Fibroblast of lung (primary cell): ENCODE measurements at regions not wholly inside any gene's neighbourhood (a gene's known extent, or its start where the extent isn't known, plus 50 kb on each side); places are given as distances from the start of the nearest gene placed in this dataset.
A peak's percentile ranks its signal among the peaks of the same experiment; 100 is the strongest.

Experiments used
- DNase-seq, 2 donors: peaks; one replicate each; pipeline versions ENCODE4 v3.0.0 to v3.0.0-alpha.2; 2010; ENCODE audit warnings: low read depth in 2 of 2
- H2AFZ ChIP-seq: 2 replicates; pipeline ENCODE4 v1.5.1; 2012; ENCODE audit warnings: low read length, control low read depth, inconsistent platforms
- H3K27ac ChIP-seq: 2 replicates; pipeline ENCODE4 v1.5.1; 2011; ENCODE audit warnings: low read length, control low read depth; ENCODE audit not compliant: insufficient read depth
- H3K27me3 ChIP-seq: 2 replicates; pipeline ENCODE4 v1.5.1; 2011; ENCODE audit warnings: mild to moderate bottlenecking, low read length; ENCODE audit not compliant: control insufficient read depth, insufficient read depth
- H3K36me3 ChIP-seq: 2 replicates; pipeline ENCODE4 v1.5.1; 2011; ENCODE audit warnings: low read length; ENCODE audit not compliant: control insufficient read depth, insufficient read depth
- H3K4me1 ChIP-seq: 2 replicates; pipeline ENCODE4 v1.5.1; 2011; ENCODE audit warnings: low read length; ENCODE audit not compliant: control insufficient read depth, insufficient read depth; ENCODE audit errors: extremely low read depth
- H3K4me2 ChIP-seq: 2 replicates; pipeline ENCODE4 v1.5.1; 2011; ENCODE audit warnings: low read length, control low read depth; ENCODE audit not compliant: insufficient read depth; ENCODE audit errors: extremely low read depth
- H3K4me3 ChIP-seq, 4 experiments: fragments of 200-600 bp in 1 of 4; sonication (generic) in 1 of 4; replicated peaks in 1 of 4; 2 replicates each; pipeline ENCODE4 v1.5.1; 2011 to 2016; ENCODE audit warnings: low read length in 4 of 4, low read depth in 3 of 4, mild to moderate bottlenecking in 3 of 4, control low read depth in 2 of 4, inconsistent platforms in 1 of 4, mixed read lengths in 1 of 4; ENCODE audit not compliant: insufficient read depth in 1 of 4; ENCODE audit errors: control extremely low read depth in 1 of 4
- H3K79me2 ChIP-seq: 2 replicates; pipeline ENCODE4 v1.5.1; 2012; ENCODE audit warnings: mild to moderate bottlenecking, low read length, inconsistent platforms; ENCODE audit not compliant: control insufficient read depth, insufficient read depth
- H3K9ac ChIP-seq: 2 replicates; pipeline ENCODE4 v1.5.1; 2011; ENCODE audit warnings: mild to moderate bottlenecking, low read length, control low read depth; ENCODE audit not compliant: insufficient read depth
- H3K9me3 ChIP-seq: 2 replicates; pipeline ENCODE4 v1.5.1; 2012; ENCODE audit warnings: low read depth, low read length; ENCODE audit not compliant: control insufficient read depth, insufficient read depth
- H4K20me1 ChIP-seq: 2 replicates; pipeline ENCODE4 v1.5.1; 2011; ENCODE audit warnings: low read length; ENCODE audit not compliant: control insufficient read depth, insufficient read depth; ENCODE audit errors: extremely low read depth
- CTCF ChIP-seq, 2 donors: IDR thresholded peaks in 1 of 2; conservative IDR thresholded peaks in 1 of 2; 1 replicate in 1 of 2; 2 replicates in 1 of 2; pipeline ENCODE4 v1.5.1; 2011 to 2012; ENCODE audit warnings: low read length in 2 of 2, control low read depth in 1 of 2, inconsistent platforms in 1 of 2, low read depth in 1 of 2, mild to moderate bottlenecking in 1 of 2
- EZH2 ChIP-seq: IDR thresholded peaks from 2 replicates; pipeline ENCODE4 v1.5.1; 2012; ENCODE audit warnings: low read length, control low read depth, mild to moderate bottlenecking; ENCODE audit errors: missing control alignments

GRCh38 chr16:54493061-54493460, 206.5 kb upstream of the IRX3 start:
- H3K9ac ChIP-seq = no peak overlapping the region
- no peaks in the 10 kb centered on the region for H3K9me3 ChIP-seq
- no peaks in the 10 kb centered on the region for H3K79me2 ChIP-seq
- H4K20me1 ChIP-seq = no peaks in the 10 kb centered on the region
- no peaks in the 10 kb centered on the region for H3K4me1 ChIP-seq
- DNase-seq = peak; percentile 18 to 50
- H3K36me3 ChIP-seq = no peaks in the 10 kb centered on the region
- H3K4me2 ChIP-seq = no peak overlapping the region
- H3K27me3 ChIP-seq = no peaks in the 10 kb centered on the region
- no peak overlapping the region for H2AFZ ChIP-seq
- H3K4me3 ChIP-seq = no peak overlapping the region
- H3K27ac ChIP-seq = no peak overlapping the region
- TF ChIP-seq EZH2 = no peak
- TF ChIP-seq CTCF (conservative IDR thresholded peaks at IDR 0.05 in 1 of 2, IDR thresholded peaks at IDR 0.05 in 1 of 2; ENCODE audit: low read depth in 1 of 2, low read length in 2 of 2) = no peak

GRCh38 chr16:54490112-54490488, 203.5 kb upstream of the IRX3 start:
- Histone ChIP-seq H3K9ac (no peak overlapping the region), H3K36me3 (no peaks in the 10 kb centered on the region), H3K27ac (no peak overlapping the region), H2AFZ (no peak overlapping the region), H3K9me3 (no peaks in the 10 kb centered on the region), H3K27me3 (no peaks in the 10 kb centered on the region), H3K4me2 (no peak overlapping the region), H4K20me1 (no peaks in the 10 kb centered on the region), H3K4me1 (no peaks in the 10 kb centered on the region), H3K4me3 (no peak overlapping the region), H3K79me2 (no peaks in the 10 kb centered on the region)
- TF ChIP-seq CTCF (conservative IDR thresholded peaks at IDR 0.05 in 1 of 2, IDR thresholded peaks at IDR 0.05 in 1 of 2; ENCODE audit: low read depth in 1 of 2, low read length in 2 of 2) (no peak), EZH2 (no peak)
- DNase-seq = no peak

GRCh38 chr16:54489225-54490111, 202.9 kb upstream of the IRX3 start:
- no peak overlapping the region for H3K27ac ChIP-seq
- H2AFZ ChIP-seq = no peak overlapping the region
- no peak overlapping the region for H3K4me2 ChIP-seq
- TF ChIP-seq EZH2 (no peak), CTCF (conservative IDR thresholded peaks at IDR 0.05 in 1 of 2, IDR thresholded peaks at IDR 0.05 in 1 of 2; ENCODE audit: low read depth in 1 of 2, low read length in 2 of 2) (no peak)
- H3K27me3 ChIP-seq = no peaks in the 10 kb centered on the region
- no peak for DNase-seq
- no peaks in the 10 kb centered on the region for H3K4me1 ChIP-seq
- no peaks in the 10 kb centered on the region for H3K36me3 ChIP-seq
- H3K79me2 ChIP-seq = no peaks in the 10 kb centered on the region
- no peaks in the 10 kb centered on the region for H4K20me1 ChIP-seq
- no peaks in the 10 kb centered on the region for H3K9me3 ChIP-seq
- no peak overlapping the region for H3K9ac ChIP-seq
- H3K4me3 ChIP-seq = no peak overlapping the region
